CD4-positive, alpha-beta T cell (primary cell): ENCODE measurements at regions not wholly inside any gene's neighbourhood (a gene's known extent, or its start where the extent isn't known, plus 50 kb on each side); places are given as distances from the start of the nearest gene placed in this dataset.

ENCODE experiments used
- ATAC-seq: fragments of 200-7000 bp; cut with Tn5 transposase; one replicate; pipeline ENCODE4 v1.10.0; 2022; ENCODE audit warnings: mild to moderate bottlenecking; ENCODE audit not compliant: poor library complexity
- CTCF ChIA-PET: fragments of 350-600 bp; sonication (Branson Sonifier 250); formaldehyde crosslinking; loops from one replicate; lab custom pipeline; 2021; ENCODE audit warnings: antibody characterized with exemption, inconsistent platforms; lab: Charles Lee
- POLR2A ChIA-PET: fragments of 350-600 bp; sonication (Branson Sonifier 250); formaldehyde crosslinking; loops from one replicate; lab custom pipeline; 2021; ENCODE audit warnings: antibody characterized with exemption, inconsistent platforms; lab: Charles Lee
- DNase-seq, 14 experiments: peaks; one replicate each; pipeline ENCODE4 v3.0.0-alpha.2; 2013 to 2020; ENCODE audit warnings: mixed read lengths in 2 of 14
- H3K27ac ChIP-seq, 2 donors: one replicate each; pipeline versions ENCODE4 v1.5.1 to v1.7.0; 2013; ENCODE audit warnings: low read length in 2 of 2, low read depth in 1 of 2, mild to moderate bottlenecking in 1 of 2
- H3K27me3 ChIP-seq, 2 experiments: 1 replicate in 1 of 2; 2 replicates in 1 of 2; pipeline versions ENCODE4 v1.6.1 to v1.7.0; 2013; ENCODE audit warnings: low read length in 2 of 2, control low read depth in 1 of 2, mild to moderate bottlenecking in 1 of 2, moderate library complexity in 1 of 2; ENCODE audit not compliant: insufficient read depth in 2 of 2, control insufficient read depth in 1 of 2
- H3K36me3 ChIP-seq: one replicate; pipeline ENCODE4 v1.6.1; 2013; ENCODE audit warnings: low read length, control low read depth; ENCODE audit not compliant: insufficient read depth
- H3K4me1 ChIP-seq: one replicate; pipeline ENCODE4 v1.6.1; 2013; ENCODE audit warnings: low read length, control low read depth; ENCODE audit not compliant: insufficient read depth
- H3K4me3 ChIP-seq: one replicate; pipeline ENCODE4 v1.5.1; 2013; ENCODE audit warnings: mild to moderate bottlenecking, low read length, moderate library complexity
- H3K9me3 ChIP-seq, 2 experiments: 1 replicate in 1 of 2; 2 replicates in 1 of 2; pipeline versions ENCODE4 v1.6.1 to v1.7.0; 2013; ENCODE audit warnings: low read length in 2 of 2, mild to moderate bottlenecking in 2 of 2, control low read depth in 1 of 2, moderate library complexity in 1 of 2; ENCODE audit not compliant: control insufficient read depth in 1 of 2, insufficient read depth in 1 of 2
- H3K27ac Mint-ChIP-seq: one replicate; pipeline ENCODE4 v1.8.0; 2020; ENCODE audit warnings: mixed read lengths
- H3K27me3 Mint-ChIP-seq: one replicate; pipeline ENCODE4 v1.8.0; 2021; ENCODE audit warnings: mixed read lengths
- H3K36me3 Mint-ChIP-seq: one replicate; pipeline ENCODE4 v1.8.0; 2021; ENCODE audit warnings: low read depth, mixed read lengths
- H3K4me1 Mint-ChIP-seq: one replicate; pipeline ENCODE4 v1.8.0; 2021; ENCODE audit warnings: low read depth, mixed read lengths
- H3K4me3 Mint-ChIP-seq: one replicate; pipeline ENCODE4 v1.8.0; 2020; ENCODE audit warnings: mild to moderate bottlenecking, mixed read lengths
- H3K9me3 Mint-ChIP-seq: one replicate; pipeline ENCODE4 v1.8.0; 2020; ENCODE audit warnings: mixed read lengths
- CTCF ChIP-seq: fragments of 200-600 bp; IDR thresholded peaks from one replicate; pipeline ENCODE4 v1.8.0; 2022; ENCODE audit warnings: antibody characterized with exemption, mild to moderate bottlenecking
- intact Hi-C, 2 experiments: fragments of 100-400 bp; cut with DNase I in 1 of 2; cut with micrococcal nuclease in 1 of 2; formaldehyde crosslinking; loops; one replicate each; pipeline versions ENCODE4 v1.15.1 to v1.9.0; 2023 to 2025; cut with DNase I, micrococcal nuclease

- intact Hi-C loops, result no loop called here
- Mint-ChIP-seq H3K27ac (no peak overlapping the region), H3K36me3 (no peaks in the 10 kb centered on the region), H3K4me1 (no peaks in the 10 kb centered on the region), H3K27me3 (no peaks in the 10 kb centered on the region), H3K4me3 (no peak overlapping the region), H3K9me3 (no peaks in the 10 kb centered on the region)
- ATAC-seq (no peak), DNase-seq (no peak)
- Histone ChIP-seq H3K27me3 (no peaks in the 10 kb centered on the region), H3K27ac (no peak overlapping the region), H3K4me1 (no peaks in the 10 kb centered on the region), H3K9me3 (no peaks in the 10 kb centered on the region), H3K36me3 (no peaks in the 10 kb centered on the region), H3K4me3 (no peak overlapping the region)
- ChIA-PET POLR2A (no interaction called here), CTCF (no interaction called here)
- no peak for TF ChIP-seq CTCF
Measured at GRCh38 chr13:82713687-82714405, 1168.4 kb downstream of the SLITRK1 start.

- CTCF ChIA-PET, result no interaction called here
- Mint-ChIP-seq H3K27ac (no peak overlapping the region), H3K36me3 (no peaks in the 10 kb centered on the region), H3K4me3 (no peak overlapping the region), H3K4me1 (no peaks in the 10 kb centered on the region), H3K9me3 (peaks cover 2% of the 10 kb centered on the region), H3K27me3 (no peaks in the 10 kb centered on the region)
- no peaks in the 10 kb centered on the region for H3K4me1 ChIP-seq
- H3K27ac ChIP-seq, result no peak overlapping the region
- no peak for TF ChIP-seq CTCF
- DNase-seq (no peak), ATAC-seq (no peak)
- POLR2A ChIA-PET, result no interaction called here
- H3K9me3 ChIP-seq, result no peaks in the 10 kb centered on the region
- intact Hi-C loops, result no loop called here
- no peaks in the 10 kb centered on the region for H3K27me3 ChIP-seq
- H3K36me3 ChIP-seq, result no peaks in the 10 kb centered on the region
- no peak overlapping the region for H3K4me3 ChIP-seq
Measured at GRCh38 chr13:82702513-82702912, 1179.8 kb downstream of the SLITRK1 start.

GRCh38 chr13:82701020-82701419 lies 1181.3 kb downstream of the SLITRK1 start:
- H3K4me3 Mint-ChIP-seq, result no peak overlapping the region
- H3K36me3 Mint-ChIP-seq, result no peaks in the 10 kb centered on the region
- POLR2A ChIA-PET, result no interaction called here
- no peak overlapping the region for H3K27ac Mint-ChIP-seq
- TF ChIP-seq CTCF, result no peak
- CTCF ChIA-PET, result no interaction called here
- Histone ChIP-seq H3K27me3 (no peaks in the 10 kb centered on the region), H3K9me3 (no peaks in the 10 kb centered on the region), H3K36me3 (no peaks in the 10 kb centered on the region), H3K4me1 (no peaks in the 10 kb centered on the region), H3K4me3 (no peak overlapping the region), H3K27ac (no peak overlapping the region)
- H3K4me1 Mint-ChIP-seq, result no peaks in the 10 kb centered on the region
- no peaks in the 10 kb centered on the region for H3K27me3 Mint-ChIP-seq
- H3K9me3 Mint-ChIP-seq, result no peaks in the 10 kb centered on the region
- ATAC-seq (no peak), DNase-seq (no peak)
- intact Hi-C loops, result no loop called here
